NCI-H1105 (cell line): ENCODE measurements at regions not wholly inside any gene's neighbourhood (a gene's known extent, or its start where the extent isn't known, plus 50 kb on each side); places are given as distances from the start of the nearest gene placed in this dataset.

ENCODE experiments used
- DNase-seq: peaks from one replicate; lab custom pipeline; 2025; lab: John Stamatoyannopoulos, UW

DNA sequence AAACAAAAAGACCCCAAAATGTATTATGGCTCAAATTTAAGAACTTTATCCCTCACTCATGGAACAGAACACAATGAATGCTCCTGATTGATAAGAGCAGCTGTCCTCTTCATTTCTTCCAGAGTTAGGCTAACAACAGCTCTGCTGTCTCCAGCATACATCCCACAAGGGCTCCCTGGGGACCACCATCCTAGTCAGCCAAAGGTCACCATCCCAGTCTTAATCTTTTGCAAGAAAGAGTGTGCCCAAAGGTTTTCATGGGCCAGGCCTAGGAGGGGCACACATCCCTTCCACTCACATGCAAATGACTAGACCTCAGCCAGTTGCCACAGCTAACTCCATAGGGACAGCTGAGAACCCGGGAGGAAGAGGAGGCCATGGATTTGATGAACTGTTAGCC is 555.3 kb downstream of the BUD13 start:
- DNase-seq: no peak

DNA sequence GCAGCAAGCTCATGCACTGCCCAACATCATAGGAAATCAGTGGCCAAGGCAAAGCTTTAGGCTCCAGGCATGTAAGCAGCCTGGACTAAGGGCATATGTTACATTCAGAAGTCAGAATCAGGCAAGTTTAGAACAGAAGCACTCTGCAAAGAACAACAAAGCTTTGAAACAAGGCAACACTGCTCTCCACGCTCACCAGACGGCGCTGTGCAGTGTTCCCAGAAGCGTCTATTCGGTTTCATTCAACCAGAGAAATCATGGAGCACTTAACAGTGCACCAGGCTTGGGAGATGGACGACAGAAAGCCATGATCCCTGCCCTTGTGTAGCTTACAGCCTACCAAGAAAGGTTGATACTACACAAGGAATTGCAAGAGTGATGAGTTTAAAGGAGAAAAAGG is 555.8 kb downstream of the BUD13 start:
- DNase-seq: no peak

GRCh38 chr11:116215471-116216113 is 557.2 kb downstream of the BUD13 start:
- DNase-seq: no peak

DNA sequence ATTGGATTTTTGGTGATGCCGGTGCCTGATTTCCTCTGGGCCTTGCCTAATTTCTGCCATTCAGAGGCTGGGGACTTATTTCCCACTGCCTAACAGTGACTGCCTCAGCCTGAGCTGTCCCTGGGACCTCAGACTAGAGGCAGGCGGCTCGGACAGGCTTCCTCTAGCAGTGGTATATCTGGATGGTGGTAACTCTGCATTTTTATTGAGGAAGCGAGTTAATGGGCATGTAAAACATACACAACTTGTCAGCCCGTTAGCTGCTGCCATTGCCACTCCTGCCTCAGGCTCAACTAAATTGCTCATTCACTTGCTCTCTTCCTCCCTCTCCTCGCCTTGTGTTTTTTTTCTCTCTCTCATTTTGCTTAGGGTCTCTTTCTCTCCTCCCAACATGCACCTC is 561.6 kb downstream of the BUD13 start:
- DNase-seq: no peak

DNA sequence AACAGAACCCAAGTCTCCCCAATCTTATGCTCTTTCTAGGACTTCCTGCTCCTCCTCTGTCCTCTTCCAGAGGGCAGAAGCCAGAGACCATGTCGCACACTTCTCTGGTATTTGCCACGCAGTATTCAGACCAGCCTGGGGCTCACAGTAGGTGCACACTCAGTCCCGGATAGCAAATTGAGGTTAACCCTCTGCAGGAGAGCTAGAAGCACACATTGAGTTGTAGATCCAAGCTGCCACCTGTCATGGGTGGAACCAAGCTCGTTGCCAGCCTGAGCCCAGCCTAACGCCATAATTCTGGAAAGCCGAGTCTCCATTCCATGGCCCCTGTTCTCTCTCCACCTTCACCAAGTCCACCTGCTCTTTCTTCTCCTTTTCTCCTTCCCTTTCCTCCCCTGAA is 562.1 kb downstream of the BUD13 start:
- DNase-seq: no peak

- DNase-seq: no peak
Observed at GRCh38 chr11:116209255-116209654, 563.5 kb downstream of the BUD13 start.

DNA sequence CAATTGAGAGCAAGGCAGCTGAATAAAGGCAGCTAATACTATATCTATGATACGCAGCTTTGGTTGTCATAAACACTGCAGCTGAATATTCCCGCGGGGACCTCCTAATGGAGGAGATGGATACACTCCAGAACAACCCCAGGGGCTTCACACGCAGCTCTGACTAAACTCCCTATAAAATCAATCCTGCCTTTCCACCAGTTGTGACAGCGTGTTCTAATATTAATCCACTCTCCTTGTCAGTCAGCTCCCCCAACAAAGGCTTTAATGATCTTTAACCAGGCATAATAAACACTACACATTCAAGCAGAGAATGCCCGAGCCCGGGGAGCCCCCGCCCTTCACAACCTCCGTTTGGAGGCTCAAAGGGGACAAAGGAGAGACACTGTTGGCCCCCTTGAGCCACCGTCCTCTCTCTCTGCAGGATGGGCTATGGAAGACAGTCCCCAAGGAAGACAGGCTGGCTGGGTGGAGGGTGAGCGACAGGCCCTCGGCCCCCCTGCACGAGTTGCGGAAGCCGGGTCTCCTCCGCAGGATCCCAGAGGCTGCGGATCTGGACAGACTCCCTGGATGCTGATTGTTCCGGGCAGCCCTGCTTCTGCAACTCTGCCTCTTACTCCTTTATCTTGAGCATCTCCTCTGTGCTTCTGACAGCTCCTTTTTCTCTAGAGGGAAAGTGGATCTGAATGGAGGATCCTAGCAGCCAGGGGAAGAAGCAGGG is 565.2 kb downstream of the BUD13 start:
- DNase-seq: peak; percentile 43

DNA sequence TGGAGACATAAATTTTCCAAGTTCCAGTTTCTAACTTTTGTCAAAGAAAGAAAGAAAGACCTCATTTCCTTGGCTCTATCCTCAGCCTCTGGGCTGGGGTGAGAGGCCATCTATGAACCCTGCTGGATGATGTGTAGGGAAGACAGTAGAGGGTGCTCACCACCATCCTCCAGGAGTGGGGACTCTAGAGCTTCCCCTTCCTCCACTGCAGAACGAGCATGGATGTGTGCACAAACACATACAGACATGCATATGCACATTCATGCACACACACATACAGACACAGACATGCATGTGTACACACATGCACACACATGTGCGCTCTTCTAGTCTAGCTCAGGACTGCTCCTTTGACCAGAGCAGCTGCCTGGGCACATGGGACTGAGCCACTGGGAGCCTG is 565.8 kb downstream of the BUD13 start:
- no peak for DNase-seq

DNA sequence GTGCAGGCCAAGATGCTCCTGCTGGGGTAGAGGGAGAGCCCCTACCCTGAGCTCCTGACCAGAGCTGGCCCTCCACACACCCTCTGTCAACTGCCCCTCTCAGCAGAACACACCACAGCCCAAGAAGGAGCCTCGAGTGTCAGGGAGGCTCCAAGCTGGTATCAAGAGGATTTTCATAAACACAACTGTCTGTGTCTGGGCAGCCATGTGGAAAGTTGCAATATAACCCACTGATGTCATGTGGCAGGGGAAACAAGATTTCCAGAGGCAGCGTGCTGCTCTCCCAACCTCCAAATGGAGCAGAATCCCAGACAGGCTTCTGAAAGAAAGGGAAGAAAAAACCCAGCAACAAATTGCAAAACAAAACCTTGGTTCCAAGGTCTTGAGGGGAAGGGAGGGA is 569.9 kb downstream of the BUD13 start:
- no peak for DNase-seq

GRCh38 chr11:116200564-116200963 is 572.2 kb downstream of the BUD13 start:
- no peak for DNase-seq

DNA sequence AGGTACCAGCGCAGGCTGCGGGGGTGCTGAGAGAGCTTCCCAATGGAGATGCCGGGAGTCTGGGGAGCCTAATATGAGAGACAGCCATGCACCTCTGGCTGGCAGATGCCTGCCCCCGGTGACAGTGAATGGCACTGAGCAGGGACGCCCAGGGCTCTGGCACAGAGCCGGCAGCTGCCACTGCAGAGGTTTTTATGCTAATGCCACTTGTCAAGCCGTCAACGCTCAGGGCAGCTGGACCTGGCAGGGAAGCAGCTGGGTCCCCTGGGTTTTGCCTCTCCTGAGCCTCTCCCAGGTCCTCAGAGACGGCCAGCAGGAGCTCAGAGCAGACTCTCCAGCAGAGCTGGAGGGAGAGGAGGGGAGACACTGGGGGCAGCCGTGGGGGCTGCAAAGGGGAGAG is 573.6 kb downstream of the BUD13 start:
- peak; percentile 95 for DNase-seq

DNA sequence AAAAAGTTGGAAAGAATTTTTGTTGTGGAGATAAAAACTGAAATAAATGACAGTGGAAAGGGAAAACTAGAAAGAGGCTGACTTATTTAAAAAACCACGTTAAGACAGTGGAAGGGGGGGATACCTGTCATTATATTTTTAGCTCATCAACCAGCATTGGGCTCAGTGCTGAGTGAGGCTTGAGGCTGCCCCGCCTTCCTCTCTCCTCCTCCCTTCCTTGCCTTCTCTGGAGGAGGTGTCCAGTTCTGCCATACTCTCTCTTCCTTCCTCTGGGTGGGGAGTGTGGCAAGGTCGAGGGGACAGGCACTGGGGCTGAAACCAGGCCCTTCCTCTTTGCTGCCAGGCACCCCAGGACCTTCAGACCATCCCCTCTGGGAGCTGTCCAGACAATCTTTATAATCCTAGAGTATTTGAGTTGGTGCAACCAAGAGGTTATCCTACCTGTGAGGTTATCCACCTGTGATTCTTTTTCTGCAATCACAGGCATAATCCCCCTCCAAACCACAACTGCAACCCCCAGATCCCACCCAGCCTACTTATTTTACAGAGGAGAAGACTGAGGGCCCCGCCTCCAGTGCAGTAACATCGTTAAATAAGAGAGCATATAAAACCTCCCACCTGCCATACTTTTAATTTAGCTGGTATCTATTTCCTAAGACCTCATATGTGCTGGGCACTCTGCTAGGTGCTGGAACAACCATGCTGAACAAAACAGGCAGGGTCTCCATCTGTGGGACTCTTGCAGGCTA is 578.5 kb downstream of the BUD13 start:
- no peak for DNase-seq

GRCh38 chr11:116193321-116194131 is 579.3 kb downstream of the BUD13 start:
- DNase-seq: peak; percentile 60

GRCh38 chr11:116192509-116193210 is 580.1 kb downstream of the BUD13 start:
- no peak for DNase-seq

DNA sequence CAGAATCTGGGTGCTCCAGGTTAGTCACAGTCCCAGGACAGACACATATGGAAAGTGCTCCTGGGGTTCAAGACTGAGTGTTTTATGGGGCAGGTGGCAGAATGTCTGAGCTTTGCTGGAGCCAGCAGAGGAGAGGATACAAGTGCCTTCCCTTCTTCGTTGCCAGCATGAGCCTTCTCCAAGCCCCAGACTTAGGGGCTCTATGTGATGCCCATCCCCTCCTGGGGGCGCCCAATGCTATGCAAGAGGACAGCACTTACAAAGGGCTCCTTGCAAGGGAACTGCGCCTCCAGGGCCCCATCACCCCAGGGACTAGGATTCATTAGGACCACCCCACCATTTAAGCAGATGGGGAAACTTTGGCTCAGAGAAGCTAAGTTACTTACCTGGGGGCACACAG is 581.9 kb downstream of the BUD13 start:
- no peak for DNase-seq

GRCh38 chr11:116189408-116190170 is 583.2 kb downstream of the BUD13 start:
- no peak for DNase-seq

- DNase-seq: no peak
Observed at GRCh38 chr11:116188350-116188749, 584.4 kb downstream of the BUD13 start.

DNA sequence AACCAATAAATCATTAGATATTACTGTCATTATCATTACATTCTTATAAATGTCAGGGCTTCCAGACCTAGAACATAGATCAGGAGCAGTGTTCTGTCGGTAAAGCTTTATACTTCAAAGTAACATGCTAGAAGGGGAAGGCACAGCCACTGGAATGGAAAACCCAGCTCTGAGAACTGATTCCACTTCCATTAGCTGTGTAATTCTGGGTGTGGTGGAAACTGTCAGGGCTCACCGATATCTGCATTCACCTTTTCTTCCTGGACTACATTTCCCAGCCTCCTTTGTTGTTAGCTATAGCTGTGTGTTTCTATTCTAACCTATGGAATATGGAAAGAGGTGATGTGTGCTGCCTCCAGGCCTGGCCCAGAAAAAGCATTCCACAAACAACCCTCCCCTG is 585.8 kb downstream of the BUD13 start:
- no peak for DNase-seq

DNA sequence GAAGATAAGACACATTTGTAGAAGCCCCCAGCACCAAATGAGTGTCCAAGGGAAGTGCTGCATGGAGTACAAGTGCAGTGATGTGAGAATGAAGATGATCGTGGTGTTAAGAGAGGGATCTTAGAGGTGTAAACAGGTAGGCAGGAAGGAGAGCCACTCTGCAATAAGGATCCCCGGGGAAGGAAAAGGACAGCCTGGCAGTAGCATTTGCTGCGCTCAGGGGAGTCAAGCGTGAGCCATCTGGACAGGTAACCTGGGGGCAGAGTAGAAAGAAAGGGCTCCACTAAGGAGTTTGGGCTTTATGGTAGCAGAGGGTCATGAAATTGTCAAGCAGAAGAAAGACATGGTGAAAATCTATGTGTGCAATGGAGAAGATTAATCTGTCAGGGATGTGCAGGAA is 587.2 kb downstream of the BUD13 start:
- no peak for DNase-seq

DNA sequence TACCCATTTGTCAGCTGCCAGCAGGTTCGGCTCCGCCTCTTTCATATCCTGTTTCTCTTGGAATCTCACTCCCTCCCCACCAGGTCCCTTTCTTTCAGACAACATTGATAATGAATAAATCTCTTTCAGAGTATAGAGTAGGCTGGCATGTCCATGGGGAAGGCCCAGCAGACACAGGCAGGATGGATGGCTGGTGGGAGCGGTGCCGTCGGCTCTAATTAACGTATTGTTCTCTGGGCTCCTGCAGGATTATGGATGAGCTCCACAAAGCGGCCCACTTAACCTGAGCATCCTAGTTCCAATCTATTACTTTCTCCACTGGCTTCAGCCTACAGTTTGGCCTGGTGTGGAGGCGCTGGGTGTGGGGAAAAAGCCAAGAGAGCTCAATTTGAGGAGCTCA is 588.0 kb downstream of the BUD13 start:
- DNase-seq: no peak

DNA sequence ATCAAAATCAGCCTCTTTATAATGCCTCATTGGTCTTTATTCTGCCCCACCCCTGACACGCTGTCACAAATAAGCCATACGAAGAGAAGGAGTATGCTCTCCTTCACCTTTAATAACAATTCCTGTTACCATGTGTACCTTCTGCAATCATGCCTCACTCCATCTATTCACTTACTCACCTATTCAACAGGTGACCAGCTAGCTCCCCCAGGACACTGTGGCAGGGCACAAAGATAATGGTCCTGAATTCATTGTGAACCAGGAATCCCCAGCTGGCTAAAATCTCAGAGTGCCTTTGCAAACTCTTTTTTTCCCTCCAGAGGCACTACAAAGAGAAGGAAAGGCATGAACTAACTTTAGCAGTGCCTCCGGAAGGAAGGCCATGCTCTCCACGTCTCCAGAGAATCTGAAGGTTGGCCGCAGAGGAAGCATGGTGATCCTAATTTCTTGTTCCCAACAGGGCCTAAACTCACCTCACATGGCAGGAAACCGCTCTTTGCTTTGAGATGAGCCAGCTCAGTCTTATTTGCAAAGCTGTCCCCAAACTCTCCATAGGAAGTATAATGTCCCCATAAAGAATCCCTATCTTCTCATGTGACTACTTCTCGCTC is 590.3 kb downstream of the BUD13 start:
- no peak for DNase-seq
